A549 (cell line): ENCODE measurements at regions not wholly inside any gene's neighbourhood (a gene's known extent, or its start where the extent isn't known, plus 50 kb on each side); places are given as distances from the start of the nearest gene placed in this dataset.
A peak's percentile ranks its signal among the peaks of the same experiment; 100 is the strongest.

Experiments used
- ATAC-seq, 2 experiments: fragments of 200-7000 bp in 1 of 2; fragments of >200 bp in 1 of 2; cut with Nextera tagmentation in 1 of 2; cut with Tn5 transposase in 1 of 2; 3 replicates each; pipeline versions ENCODE4 v1.8.0 to v1.9.1; 2018 to 2020; ENCODE audit warnings: mild to moderate bottlenecking in 1 of 2, moderate library complexity in 1 of 2
- CTCF ChIA-PET: fragments of 300-600 bp; sonication (Branson Sonifier 250); formaldehyde crosslinking; extraction: SDS; loops from one replicate; lab custom pipeline; 2021; ENCODE audit warnings: antibody characterized with exemption, inconsistent platforms; lab: Yijun Ruan, JAX
- POLR2A ChIA-PET: fragments of 350-600 bp; formaldehyde crosslinking; extraction: SDS; loops from one replicate; lab custom pipeline; 2021; ENCODE audit warnings: antibody characterized with exemption, inconsistent platforms; lab: Yijun Ruan, JAX
- DNase-seq, 2 experiments: peaks; one replicate each; pipeline versions ENCODE4 v3.0.0 to v3.0.0-alpha.2; 2011 to 2016; ENCODE audit warnings: low read depth in 1 of 2, low spot score in 1 of 2
- FAIRE-seq: peaks from 2 replicates; lab custom pipeline; 2011; peaks lifted over from hg19 to GRCh38; lab: Jason Lieb, UNC
- H3K27ac ChIP-seq, 2 experiments: fragments of >200 bp; sonication (Bioruptor Twin); formaldehyde crosslinking; 3 replicates each; pipeline ENCODE4 v1.5.1; 2016 to 2017
- H3K4me1 ChIP-seq: fragments of >200 bp; sonication (Bioruptor Twin); formaldehyde crosslinking; 3 replicates; pipeline ENCODE4 v1.6.1; 2016
- H3K4me2 ChIP-seq: fragments of >200 bp; sonication (Bioruptor Twin); formaldehyde crosslinking; 3 replicates; pipeline ENCODE4 v1.6.1; 2016
- H3K4me3 ChIP-seq: fragments of >200 bp; sonication (Bioruptor Twin); formaldehyde crosslinking; 3 replicates; pipeline ENCODE4 v1.5.1; 2016
- H3K9me3 ChIP-seq: fragments of >200 bp; sonication (Bioruptor Twin); formaldehyde crosslinking; 3 replicates; pipeline ENCODE4 v1.6.1; 2016
- CBX2 ChIP-seq: fragments of 200-600 bp; sonication (generic); IDR thresholded peaks from 2 replicates; pipeline ENCODE4 v1.6.1; 2016; ENCODE audit warnings: low read depth, mild to moderate bottlenecking, borderline replicate concordance
- EHF ChIP-seq: fragments of 250-450 bp; sonication (Bioruptor Pico); IDR thresholded peaks from 2 replicates; pipeline ENCODE4 v1.5.0; 2020; ENCODE audit warnings: mild to moderate bottlenecking
- FOSL2 ChIP-seq, 2 experiments: fragments of 450-650 bp in 1 of 2; fragments of >200 bp in 1 of 2; sonication (Bioruptor Twin) in 1 of 2; formaldehyde crosslinking; IDR thresholded peaks; 2 replicates each; pipeline versions ENCODE4 v1.5.0 to v1.6.1; 2016 to 2020; ENCODE audit warnings: mild to moderate bottlenecking in 1 of 2, moderate library complexity in 1 of 2
- JUN ChIP-seq, 2 experiments: fragments of >200 bp; sonication (Bioruptor Twin); formaldehyde crosslinking; IDR thresholded peaks; 2 replicates in 1 of 2; 3 replicates in 1 of 2; pipeline ENCODE4 v1.6.1; 2016 to 2017
- JUNB ChIP-seq: fragments of >200 bp; sonication (Bioruptor Twin); formaldehyde crosslinking; IDR thresholded peaks from 2 replicates; pipeline ENCODE4 v1.6.1; 2016
- KDM5A ChIP-seq: fragments of 200-600 bp; sonication (generic); IDR thresholded peaks from 2 replicates; pipeline ENCODE4 v1.6.1; 2016; ENCODE audit warnings: antibody characterized with exemption, mild to moderate bottlenecking
- MAFK ChIP-seq: fragments of 450-650 bp; IDR thresholded peaks from 2 replicates; pipeline ENCODE4 v1.6.1; 2014; ENCODE audit not compliant: partially characterized antibody
- NFE2L2 ChIP-seq: fragments of 150-350 bp; conservative IDR thresholded peaks from 2 replicates; pipeline ENCODE4 v1.6.1; 2014; ENCODE audit warnings: low read length
- NR3C1 ChIP-seq: fragments of >200 bp; sonication (Bioruptor Twin); formaldehyde crosslinking; IDR thresholded peaks from 3 replicates; pipeline ENCODE4 v1.6.1; 2017
- PBX3 ChIP-seq: IDR thresholded peaks from 2 replicates; pipeline ENCODE4 v1.6.1; 2012
- PHF8 ChIP-seq: fragments of 200-600 bp; sonication (generic); IDR thresholded peaks from 2 replicates; pipeline ENCODE4 v1.6.1; 2016; ENCODE audit warnings: low read depth, mild to moderate bottlenecking, antibody characterized with exemption, moderate library complexity, borderline replicate concordance
- POLR2A ChIP-seq: IDR thresholded peaks from 2 replicates; pipeline ENCODE4 v1.6.1; 2012; ENCODE audit warnings: mild to moderate bottlenecking, low read length
- POLR2AphosphoS2 ChIP-seq: conservative IDR thresholded peaks from 2 replicates; pipeline ENCODE4 v1.6.1; 2012; ENCODE audit warnings: low read length, improper control_type of control experiment, inconsistent platforms
- RARB ChIP-seq: fragments of 250-450 bp; sonication (Bioruptor Pico); IDR thresholded peaks from 2 replicates; pipeline ENCODE4 v1.8.0; 2021; ENCODE audit warnings: mild to moderate bottlenecking, moderate library complexity
- RCOR1 ChIP-seq: fragments of 150-350 bp; IDR thresholded peaks from 2 replicates; pipeline ENCODE4 v1.6.1; 2014; ENCODE audit warnings: antibody characterized with exemption, low read length, low read depth
- REST ChIP-seq: fragments of 200-600 bp; sonication (generic); IDR thresholded peaks from 2 replicates; pipeline ENCODE4 v1.6.1; 2016; ENCODE audit warnings: antibody characterized with exemption, mild to moderate bottlenecking, moderate library complexity
- RNF2 ChIP-seq: fragments of 200-600 bp; sonication (generic); IDR thresholded peaks from 2 replicates; pipeline ENCODE4 v1.6.1; 2016; ENCODE audit warnings: low read depth, mild to moderate bottlenecking, antibody characterized with exemption, moderate library complexity, borderline replicate concordance
- TFCP2L1 ChIP-seq: fragments of 250-450 bp; sonication (Bioruptor Pico); IDR thresholded peaks from 2 replicates; pipeline ENCODE4 v1.5.0; 2021; ENCODE audit warnings: mild to moderate bottlenecking
- TP53 ChIP-seq: fragments of 250-450 bp; sonication (Bioruptor Pico); IDR thresholded peaks from 2 replicates; pipeline ENCODE4 v1.5.0; 2021; ENCODE audit warnings: mild to moderate bottlenecking, moderate library complexity
- ZNF302 ChIP-seq: fragments of 250-450 bp; sonication (Bioruptor Pico); IDR thresholded peaks from 2 replicates; pipeline ENCODE4 v1.9.0; 2021; ENCODE audit warnings: inconsistent platforms, mild to moderate bottlenecking, moderate library complexity
- WGBS: methylation state at CpG from one replicate; pipeline ENCODE4 v1.1.6; 2017; ENCODE audit errors: missing lambda C conversion rate; 5-methylcytosine and 5-hydroxymethylcytosine counted together

- ATAC-seq (no peak), FAIRE-seq (no peak), DNase-seq (no peak)
- H3K4me1 ChIP-seq: no peaks in the 10 kb centered on the region
- TF ChIP-seq JUN (IDR thresholded peaks at IDR 0.05) (no peak), POLR2A (no peak), EHF (no peak), MAFK (no peak)
- H3K4me2 ChIP-seq: no peak overlapping the region
- 66% methylated on average over 7 of the region's 7 CpGs for WGBS
- ChIA-PET POLR2A (no interaction called here), CTCF (no interaction called here)
- H3K4me3 ChIP-seq: no peak overlapping the region
- no peak overlapping the region for H3K27ac ChIP-seq
- H3K9me3 ChIP-seq: no peaks in the 10 kb centered on the region
These were observed 266.6 kb downstream of the NKX6-1 start for GRCh38 chr4:84232309-84233095.

- Histone ChIP-seq H3K4me3 (no peak overlapping the region), H3K27ac (no peak overlapping the region), H3K9me3 (no peaks in the 10 kb centered on the region), H3K4me2 (no peak overlapping the region), H3K4me1 (no peaks in the 10 kb centered on the region)
- ATAC-seq (no peak), DNase-seq (no peak), FAIRE-seq (no peak)
- TF ChIP-seq POLR2A (no peak), MAFK (peak; percentile 28)
- ChIA-PET POLR2A (no interaction called here), CTCF (no interaction called here)
- 47% methylated on average over 2 of the region's 2 CpGs for WGBS
These were observed 267.5 kb downstream of the NKX6-1 start for GRCh38 chr4:84231539-84232055.

GRCh38 chr4:84224522-84224921, 274.6 kb downstream of the NKX6-1 start:
- no peak overlapping the region for H3K4me2 ChIP-seq
- FAIRE-seq: no peak
- DNase-seq: no peak
- no peak for ATAC-seq
- no peaks in the 10 kb centered on the region for H3K4me1 ChIP-seq
- TF ChIP-seq PBX3: no peak
- TF ChIP-seq FOSL2 (IDR thresholded peaks at IDR 0.05): no peak
- no peak for TF ChIP-seq FOSL2 (CRISPR knock-in tag; IDR thresholded peaks at IDR 0.05)
- TF ChIP-seq RNF2: no peak
- TF ChIP-seq JUN (IDR thresholded peaks at IDR 0.05): no peak
- TF ChIP-seq KDM5A: no peak
- TF ChIP-seq RARB (CRISPR knock-in tag): no peak
- TF ChIP-seq, all 56 proteins: peak for 0
- no peaks in the 10 kb centered on the region for H3K9me3 ChIP-seq
- no peak overlapping the region for H3K27ac ChIP-seq
- WGBS: 52% methylated on average over 4 of the region's 4 CpGs
- ChIA-PET CTCF (no interaction called here), POLR2A (no interaction called here)
- no peak overlapping the region for H3K4me3 ChIP-seq

- no peak for FAIRE-seq
These were observed 277.4 kb downstream of the NKX6-1 start for GRCh38 chr4:84221704-84222103.

More at GRCh38 chr4:84221704-84222103, 277.4 kb downstream of the NKX6-1 start:
- H3K27ac ChIP-seq: no peak overlapping the region
- 65% methylated on average over 4 of the region's 4 CpGs for WGBS
- no peak overlapping the region for H3K4me2 ChIP-seq
- no peaks in the 10 kb centered on the region for H3K4me1 ChIP-seq
- ATAC-seq: no peak
- POLR2A ChIA-PET: no interaction called here
- CTCF ChIA-PET: no interaction called here
- H3K4me3 ChIP-seq: no peak overlapping the region
- TF ChIP-seq JUNB (no peak), RARB (CRISPR knock-in tag) (no peak), PHF8 (no peak), KDM5A (no peak), CBX2 (no peak), NFE2L2 (no peak), EHF (no peak), TFCP2L1 (CRISPR knock-in tag) (no peak), REST (no peak), ZNF302 (CRISPR knock-in tag) (no peak), RCOR1 (no peak), POLR2A (no peak), NR3C1 (no peak), TP53 (CRISPR knock-in tag) (no peak), POLR2AphosphoS2 (no peak)
- H3K9me3 ChIP-seq: no peaks in the 10 kb centered on the region
- no peak for DNase-seq
